Endodermal cell (in vitro differentiated cells): ENCODE measurements at regions not wholly inside any gene's neighbourhood (a gene's known extent, or its start where the extent isn't known, plus 50 kb on each side); places are given as distances from the start of the nearest gene placed in this dataset.

Source experiments
- DNase-seq: peaks from one replicate; pipeline ENCODE4 v3.0.0-alpha.2; 2017
- H3K27ac ChIP-seq: 2 replicates; pipeline ENCODE4 v1.5.1; 2013; ENCODE audit warnings: mild to moderate bottlenecking, low read depth, low read length, moderate library complexity
- H3K27me3 ChIP-seq: 2 replicates; pipeline ENCODE4 v1.6.1; 2013; ENCODE audit warnings: mild to moderate bottlenecking, low read length, moderate library complexity; ENCODE audit not compliant: insufficient read depth, control insufficient read depth, poor library complexity, severe bottlenecking
- H3K36me3 ChIP-seq: 2 replicates; pipeline ENCODE4 v1.7.0; 2013; ENCODE audit warnings: mild to moderate bottlenecking, low read length, moderate library complexity; ENCODE audit not compliant: control insufficient read depth, insufficient read depth
- H3K4me1 ChIP-seq: one replicate; pipeline ENCODE4 v1.7.0; 2013; ENCODE audit warnings: low read length; ENCODE audit not compliant: control insufficient read depth, insufficient read depth
- H3K4me3 ChIP-seq: 2 replicates; pipeline ENCODE4 v1.5.1; 2013; ENCODE audit warnings: mild to moderate bottlenecking, low read length, moderate library complexity
- H3K9ac ChIP-seq: 2 replicates; pipeline ENCODE4 v1.6.1; 2013; ENCODE audit warnings: mild to moderate bottlenecking, low read length, moderate library complexity; ENCODE audit not compliant: poor library complexity, severe bottlenecking; ENCODE audit errors: extremely low read depth
- H3K9me3 ChIP-seq: 2 replicates; pipeline ENCODE4 v1.6.1; 2013; ENCODE audit warnings: mild to moderate bottlenecking, low read length, moderate library complexity; ENCODE audit not compliant: control insufficient read depth
- H3K27ac Mint-ChIP-seq: 2 replicates; pipeline ENCODE4 v1.8.0; 2020; ENCODE audit warnings: mixed read lengths
- H3K27me3 Mint-ChIP-seq: 2 replicates; pipeline ENCODE4 v1.8.0; 2021; ENCODE audit warnings: mild to moderate bottlenecking, mixed read lengths; ENCODE audit not compliant: insufficient read depth
- H3K36me3 Mint-ChIP-seq: 2 replicates; pipeline ENCODE4 v1.8.0; 2020; ENCODE audit warnings: low read depth, mixed read lengths
- H3K4me1 Mint-ChIP-seq: 2 replicates; pipeline ENCODE4 v1.8.0; 2020; ENCODE audit warnings: mixed read lengths
- H3K4me3 Mint-ChIP-seq: 2 replicates; pipeline ENCODE4 v1.8.0; 2020; ENCODE audit warnings: mild to moderate bottlenecking, moderate library complexity, mixed read lengths
- H3K9me3 Mint-ChIP-seq: 2 replicates; pipeline ENCODE4 v1.8.0; 2020; ENCODE audit warnings: mild to moderate bottlenecking, mixed read lengths
- CTCF ChIP-seq: fragments of 200-600 bp; sonication (generic); conservative IDR thresholded peaks from 2 replicates; pipeline ENCODE4 v1.5.0; 2021; ENCODE audit warnings: antibody characterized with exemption, mild to moderate bottlenecking
- WGBS, 2 experiments: methylation state at CpG; one replicate each; pipeline versions ENCODE4 v1.1.5 to v1.1.7; 2013; ENCODE audit warnings: missing lambda C conversion rate in 2 of 2, mixed read lengths in 1 of 2; ENCODE audit not compliant: insufficient coverage in 1 of 2, insufficient read length in 1 of 2; 5-methylcytosine and 5-hydroxymethylcytosine counted together

DNA sequence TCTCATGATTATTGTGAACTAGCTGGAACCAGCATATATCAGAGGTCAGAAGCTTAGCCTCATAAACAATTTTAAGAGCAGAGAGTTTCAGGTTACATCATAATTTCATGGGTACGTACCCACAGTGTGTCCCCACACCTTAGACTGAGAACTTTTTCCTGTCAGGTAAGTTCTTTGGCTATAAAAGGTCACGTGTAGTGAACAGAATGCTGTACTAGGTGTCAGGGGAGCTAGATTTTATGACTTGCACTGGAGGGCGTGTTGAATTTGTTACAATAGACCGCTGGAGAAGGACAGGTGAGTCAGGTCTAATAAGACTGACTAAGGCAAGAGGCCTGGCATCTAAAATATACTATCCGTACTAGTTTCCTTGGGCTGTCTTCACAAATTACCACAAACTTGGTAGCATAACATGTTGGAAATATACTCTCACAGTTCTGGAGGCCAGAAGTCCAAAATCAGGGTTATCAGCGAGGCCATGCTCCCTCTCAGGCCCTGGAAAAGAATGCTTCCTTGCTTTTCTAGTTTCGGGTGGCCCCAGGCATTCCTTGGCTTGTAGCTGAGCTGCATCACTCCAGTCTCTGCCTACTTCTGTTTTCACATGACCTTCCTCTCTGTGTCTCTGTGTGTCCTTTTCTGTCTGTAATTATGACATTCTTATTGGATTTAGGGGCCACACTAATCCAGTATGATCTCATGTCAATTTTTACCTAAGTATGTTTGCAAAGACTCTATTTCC lies 512.0 kb upstream of the NR3C2 start:
- no peaks in the 10 kb centered on the region for H3K9me3 ChIP-seq
- Mint-ChIP-seq H3K9me3 (no peaks in the 10 kb centered on the region), H3K27ac (no peak overlapping the region), H3K27me3 (no peaks in the 10 kb centered on the region), H3K36me3 (no peaks in the 10 kb centered on the region), H3K4me3 (no peak overlapping the region), H3K4me1 (no peaks in the 10 kb centered on the region)
- TF ChIP-seq CTCF: no peak
- no peak overlapping the region for H3K9ac ChIP-seq
- 91 to 93% methylated on average over 6 to 7 of the region's 7 CpGs for WGBS, 2 experiments
- H3K4me3 ChIP-seq: no peak overlapping the region
- DNase-seq: no peak
- no peaks in the 10 kb centered on the region for H3K36me3 ChIP-seq
- no peak overlapping the region for H3K27ac ChIP-seq
- no peaks in the 10 kb centered on the region for H3K4me1 ChIP-seq
- no peaks in the 10 kb centered on the region for H3K27me3 ChIP-seq

- H3K4me3 Mint-ChIP-seq: no peak overlapping the region
- Histone ChIP-seq H3K9ac (no peak overlapping the region), H3K9me3 (no peaks in the 10 kb centered on the region), H3K27ac (no peak overlapping the region), H3K27me3 (no peaks in the 10 kb centered on the region), H3K4me1 (no peaks in the 10 kb centered on the region), H3K36me3 (no peaks in the 10 kb centered on the region), H3K4me3 (no peak overlapping the region)
- 91 to 100% methylated on average over 2 to 3 of the region's 3 CpGs for WGBS, 2 experiments
- H3K9me3 Mint-ChIP-seq: no peaks in the 10 kb centered on the region
- no peaks in the 10 kb centered on the region for H3K27me3 Mint-ChIP-seq
- DNase-seq: no peak
- no peak for TF ChIP-seq CTCF
- no peaks in the 10 kb centered on the region for H3K4me1 Mint-ChIP-seq
- H3K36me3 Mint-ChIP-seq: no peaks in the 10 kb centered on the region
- no peak overlapping the region for H3K27ac Mint-ChIP-seq
These were observed 509.1 kb upstream of the NR3C2 start for GRCh38 chr4:148951346-148951745.

DNA sequence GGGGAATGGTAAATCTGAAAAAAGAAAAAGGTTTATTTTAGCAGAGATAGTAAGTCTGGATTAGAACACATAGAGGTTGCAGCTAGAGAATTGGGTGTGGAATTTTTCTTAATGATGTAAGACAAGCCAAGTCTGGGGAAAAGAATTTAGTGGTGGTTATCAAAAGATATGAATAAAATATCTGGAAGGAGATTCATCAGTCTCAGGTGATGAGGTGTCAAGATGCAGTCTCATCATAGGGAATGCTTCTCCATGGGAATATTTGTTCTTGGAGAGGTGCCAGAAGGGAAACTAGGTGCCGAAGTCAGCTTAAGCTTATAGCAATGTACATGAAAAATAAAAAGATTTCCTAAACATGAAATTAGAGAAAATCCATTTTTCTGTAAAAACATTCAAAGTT lies 504.1 kb upstream of the NR3C2 start:
- Mint-ChIP-seq H3K27ac (no peak overlapping the region), H3K9me3 (no peaks in the 10 kb centered on the region), H3K4me1 (no peaks in the 10 kb centered on the region), H3K36me3 (no peaks in the 10 kb centered on the region), H3K4me3 (no peak overlapping the region), H3K27me3 (no peaks in the 10 kb centered on the region)
- no peak overlapping the region for H3K9ac ChIP-seq
- H3K27me3 ChIP-seq: no peaks in the 10 kb centered on the region
- no peaks in the 10 kb centered on the region for H3K4me1 ChIP-seq
- no peak overlapping the region for H3K4me3 ChIP-seq
- TF ChIP-seq CTCF: no peak
- WGBS, 2 experiments: 100% methylated on average over 1 of the region's 1 CpG; no CpG with 5 or more reads in 1 of the 2 experiments
- H3K9me3 ChIP-seq: no peaks in the 10 kb centered on the region
- no peak overlapping the region for H3K27ac ChIP-seq
- no peaks in the 10 kb centered on the region for H3K36me3 ChIP-seq
- DNase-seq: no peak
